NCI-H524 (cell line): ENCODE measurements at regions not wholly inside any gene's neighbourhood (a gene's known extent, or its start where the extent isn't known, plus 50 kb on each side); places are given as distances from the start of the nearest gene placed in this dataset.
"Not testable (repeated sequence)": the region's sequence is repeated elsewhere in the genome, so short reads cannot be mapped to it uniquely, and the experiment has no call there.

Experiments used
- DNase-seq, 2 experiments: peaks; one replicate each; lab custom pipeline; 2025; lab: John Stamatoyannopoulos, UW

DNA sequence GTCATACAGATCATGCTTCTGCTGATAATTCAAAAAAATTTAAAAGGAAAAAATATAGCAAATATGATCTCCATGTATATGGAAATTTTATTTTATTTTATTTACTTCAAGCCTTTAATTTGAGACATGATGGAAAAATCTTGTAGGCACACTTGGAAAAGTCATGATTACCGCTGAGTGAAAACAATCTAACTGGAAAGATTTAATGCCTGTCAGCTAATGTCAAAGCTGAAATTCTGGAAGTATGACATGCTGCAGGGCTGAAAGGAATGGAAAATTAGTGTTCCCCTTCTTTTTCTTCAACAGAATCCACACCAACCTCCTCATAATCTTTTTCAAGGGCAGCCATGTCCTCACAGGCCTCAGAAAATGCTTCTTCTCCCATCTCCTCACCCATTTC is 58.2 kb downstream of the RPRM start:
- DNase-seq = no peak

DNA sequence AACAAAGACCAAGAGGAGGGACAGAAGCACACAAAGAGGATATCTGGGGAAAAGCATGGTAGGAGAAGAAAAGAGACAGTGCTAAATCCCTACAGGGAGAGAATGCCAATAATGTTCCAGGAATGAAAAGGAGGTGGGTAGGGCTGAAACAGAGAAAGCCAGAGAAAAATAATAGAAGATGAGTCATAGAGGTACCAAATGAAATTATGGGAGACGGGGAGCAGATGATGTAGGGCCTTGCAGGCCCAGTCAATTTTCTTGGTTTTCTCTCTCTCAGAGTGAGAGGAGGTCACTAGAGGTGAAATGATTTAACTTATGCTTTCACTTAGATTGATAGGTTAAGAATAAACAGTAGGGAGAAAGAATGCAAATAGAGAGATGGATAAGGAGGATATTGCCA is 61.5 kb downstream of the RPRM start:
- no peak for DNase-seq

DNA sequence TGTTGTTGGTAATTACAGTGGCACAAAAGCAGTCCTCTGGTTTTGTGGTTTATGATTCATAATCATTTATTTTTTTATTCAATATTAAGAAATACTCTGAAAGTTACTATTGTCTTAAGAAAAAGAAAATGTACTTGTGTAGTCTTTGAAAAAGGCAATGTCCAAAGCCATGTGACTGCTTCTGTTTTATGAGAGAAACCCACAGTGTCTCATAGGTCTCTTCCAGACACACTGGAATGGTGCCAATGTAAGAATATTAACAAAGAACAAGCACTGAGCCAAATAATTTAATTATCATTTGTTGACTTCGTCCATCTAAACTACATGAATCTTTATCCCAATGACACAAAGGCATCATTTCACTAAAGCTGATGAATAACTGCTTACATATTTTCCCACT is 62.5 kb downstream of the RPRM start:
- no peak for DNase-seq

DNA sequence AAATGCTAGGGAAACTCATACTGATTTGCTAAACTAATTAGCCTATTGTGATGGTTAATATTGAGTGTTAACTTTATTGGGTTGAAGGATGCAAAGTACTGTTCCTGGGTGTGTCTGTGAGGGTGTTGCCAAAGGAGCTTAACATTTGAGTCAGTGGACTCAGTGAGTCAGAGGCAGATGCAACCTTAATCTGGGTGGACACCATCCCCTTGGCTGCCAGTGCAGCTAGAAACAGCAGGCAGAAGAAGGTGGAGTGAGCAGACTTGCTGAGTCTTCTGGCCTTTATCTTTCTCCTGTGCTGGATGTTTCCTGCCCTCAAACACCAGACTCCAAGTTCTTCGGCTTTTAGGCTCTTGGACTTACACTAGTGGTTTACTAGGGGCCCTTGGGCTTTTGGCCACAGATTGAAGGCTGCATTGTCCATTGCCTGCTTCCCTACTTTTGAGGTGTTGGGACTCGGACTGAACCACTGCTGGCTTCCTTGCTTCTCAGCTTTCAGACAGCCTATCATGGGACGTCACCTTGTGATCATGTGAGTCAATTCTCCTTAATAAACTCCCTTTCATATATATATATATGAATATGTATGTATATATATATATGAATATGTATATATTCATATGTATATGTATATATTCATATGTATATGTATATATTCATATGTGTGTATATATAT is 69.7 kb downstream of the RPRM start:
- DNase-seq = no peak

DNA sequence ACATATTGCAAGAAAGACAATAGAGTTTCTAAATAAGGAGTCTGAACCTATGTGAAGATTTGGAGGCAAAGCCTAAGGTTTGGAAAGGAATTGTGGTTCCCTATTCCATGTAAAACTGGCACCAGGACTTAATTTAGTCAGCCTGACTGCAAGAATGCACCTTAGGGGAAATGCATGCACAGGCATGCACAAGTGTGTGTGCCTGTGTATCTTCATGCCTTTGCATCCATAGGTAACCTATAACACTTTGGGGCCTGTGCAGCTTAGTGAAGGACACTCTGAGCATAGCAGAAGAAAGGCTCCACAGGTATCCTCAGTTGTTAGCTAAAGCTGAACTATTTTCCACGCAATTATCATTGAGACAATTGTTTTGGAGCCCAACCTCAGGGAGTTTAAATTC is 73.4 kb downstream of the RPRM start:
- no peak for DNase-seq

DNA sequence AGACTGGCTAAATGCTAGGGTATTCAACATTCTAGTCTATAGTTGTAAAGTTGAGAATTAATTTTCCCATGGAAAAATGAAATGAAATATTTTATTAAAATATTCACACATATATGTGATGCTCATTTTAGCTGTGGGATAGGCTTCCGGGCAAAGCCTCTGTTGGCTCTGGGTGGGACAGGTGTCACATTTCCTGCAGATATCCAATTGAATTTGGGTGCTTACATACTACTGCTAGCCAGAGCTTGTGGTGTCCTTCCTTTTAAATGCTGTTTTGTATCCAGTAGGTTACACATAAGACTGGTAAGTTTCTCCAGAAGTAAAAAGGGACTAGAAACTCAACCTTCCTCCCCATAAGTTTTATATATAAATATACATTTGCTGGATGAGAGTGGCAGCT is 73.8 kb downstream of the RPRM start:
- DNase-seq = no peak

DNA sequence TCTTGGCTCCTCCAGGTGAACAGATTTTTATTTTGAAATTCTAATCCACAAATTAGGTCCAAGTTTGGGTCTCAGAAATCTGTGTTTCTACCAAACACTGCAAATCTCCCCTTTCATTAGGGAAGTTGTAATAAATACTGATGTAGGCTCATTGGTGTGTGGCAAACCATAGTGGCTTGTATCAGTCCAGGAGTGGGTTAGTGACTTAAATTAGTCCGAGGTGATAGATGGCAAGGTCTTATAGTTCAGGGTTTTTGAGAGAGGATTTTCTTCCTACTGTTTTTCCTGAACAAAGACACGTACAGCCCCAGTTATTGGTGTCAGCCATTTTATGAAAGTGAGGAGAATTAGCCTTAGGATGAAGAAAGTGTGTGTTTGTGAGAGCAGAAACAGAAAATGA is 74.6 kb downstream of the RPRM start:
- no peak for DNase-seq

DNA sequence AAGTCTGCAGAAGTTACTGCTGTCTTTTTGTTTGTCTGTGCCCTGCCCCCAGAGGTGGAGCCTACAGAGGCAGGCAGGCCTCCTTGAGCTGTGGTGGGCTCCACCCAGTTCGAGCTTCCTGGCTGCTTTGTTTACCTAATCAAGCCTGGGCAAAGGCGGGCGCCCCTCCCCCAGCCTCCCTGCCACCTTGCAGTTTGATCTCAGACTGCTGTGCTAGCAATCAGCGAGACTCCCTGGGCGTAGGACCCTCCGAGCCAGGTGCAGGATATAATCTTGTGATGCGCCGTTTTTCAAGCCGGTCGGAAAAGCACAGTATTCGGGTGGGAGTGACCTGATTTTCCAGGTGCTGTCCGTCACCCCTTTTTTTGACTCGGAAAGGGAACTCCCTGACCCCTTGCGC is 75.2 kb downstream of the RPRM start:
- not testable (repeated sequence) for DNase-seq

DNA sequence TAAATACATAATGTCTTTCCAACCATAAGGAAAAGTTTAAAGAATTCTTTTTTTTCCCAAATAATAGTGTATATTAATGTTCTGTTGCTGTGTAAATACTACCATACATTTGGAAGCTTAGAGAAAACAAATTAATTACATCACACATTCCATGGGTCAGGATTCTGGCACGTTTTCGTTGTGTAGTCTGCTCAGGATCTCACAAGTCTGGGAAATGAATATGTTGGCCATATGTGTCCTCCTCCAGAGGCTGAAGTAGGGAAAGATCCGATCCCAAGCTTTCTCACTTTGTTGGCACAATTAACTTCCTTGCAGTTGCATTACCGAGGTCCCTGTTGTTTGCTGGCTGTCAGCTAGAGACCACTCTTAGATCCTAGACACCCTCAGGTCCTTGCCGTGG is 83.9 kb downstream of the RPRM start:
- no peak for DNase-seq

DNA sequence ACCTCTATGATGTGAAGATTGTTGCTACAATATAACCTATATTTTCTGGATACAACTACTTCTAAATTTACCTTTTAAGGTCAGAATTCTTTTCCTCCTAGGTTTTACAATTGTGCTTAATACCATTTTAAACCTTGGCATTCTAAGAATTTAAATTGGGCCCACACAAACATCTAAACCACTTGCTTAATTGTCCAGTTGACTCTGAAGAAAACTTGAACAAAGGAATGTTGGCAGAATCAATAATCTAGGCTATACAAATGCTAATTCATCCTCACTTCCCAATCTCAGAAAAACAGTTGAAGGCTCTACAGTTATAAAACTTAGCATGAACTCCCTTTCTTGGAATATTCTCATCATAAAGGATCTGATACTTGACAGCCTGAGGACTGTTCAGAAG is 84.3 kb downstream of the RPRM start:
- DNase-seq = no peak

DNA sequence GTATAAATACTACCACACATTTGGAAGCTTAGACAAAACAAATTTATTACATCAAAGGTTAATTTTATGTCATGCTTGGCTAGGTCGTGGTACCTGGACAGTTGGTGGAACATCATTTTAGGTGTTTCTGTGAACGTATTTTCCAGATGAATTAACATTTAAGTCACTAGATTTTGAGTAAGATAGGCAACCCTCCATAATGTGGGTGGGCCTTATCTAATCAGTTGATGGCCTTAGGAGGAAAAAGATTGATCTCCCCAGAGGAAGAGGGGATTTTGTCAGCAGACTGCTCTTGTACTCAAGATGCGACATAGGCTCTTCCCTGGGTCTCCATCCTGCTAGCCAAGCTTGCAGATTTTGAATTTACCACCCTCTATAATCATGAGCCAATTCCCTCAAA is 85.0 kb downstream of the RPRM start:
- no peak for DNase-seq

DNA sequence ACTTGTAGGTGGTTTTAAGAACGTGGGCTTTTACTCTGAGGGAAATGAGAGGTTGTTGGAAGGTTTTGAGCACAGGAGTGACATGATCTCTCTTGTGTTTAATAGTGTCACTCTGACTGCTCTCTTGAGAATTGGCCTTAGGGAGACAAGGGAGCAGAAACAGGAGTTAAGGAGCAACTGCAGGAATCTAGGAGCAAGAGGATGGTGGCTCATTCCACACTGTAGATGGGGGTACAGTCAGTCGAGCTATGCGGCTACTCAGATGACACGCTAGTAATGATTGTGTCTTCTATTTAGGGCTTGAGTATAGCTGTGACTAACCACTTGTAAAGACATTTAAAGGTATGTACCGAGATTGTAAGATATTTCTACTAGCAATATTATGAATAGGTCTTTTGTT is 87.4 kb downstream of the RPRM start:
- DNase-seq = no peak

DNA sequence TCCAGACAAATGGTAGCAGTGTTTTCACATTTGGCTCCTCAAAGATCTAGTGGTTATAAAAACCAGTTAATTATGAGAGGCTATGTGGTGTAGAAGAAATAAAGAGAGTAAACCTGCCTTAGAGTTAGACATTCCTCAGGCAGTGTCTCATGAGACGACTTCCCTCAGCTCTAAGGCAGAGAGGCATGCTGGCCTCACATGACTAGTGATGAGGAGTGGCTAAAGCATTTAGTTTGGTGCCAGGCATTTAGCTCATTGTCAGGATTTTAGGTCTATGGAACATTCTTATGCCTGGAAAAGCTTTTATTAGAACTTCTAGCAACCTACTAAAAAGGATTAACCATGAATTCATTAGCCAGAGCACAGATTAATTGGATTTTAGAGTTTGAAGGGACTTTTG is 90.3 kb downstream of the RPRM start:
- no peak for DNase-seq

DNA sequence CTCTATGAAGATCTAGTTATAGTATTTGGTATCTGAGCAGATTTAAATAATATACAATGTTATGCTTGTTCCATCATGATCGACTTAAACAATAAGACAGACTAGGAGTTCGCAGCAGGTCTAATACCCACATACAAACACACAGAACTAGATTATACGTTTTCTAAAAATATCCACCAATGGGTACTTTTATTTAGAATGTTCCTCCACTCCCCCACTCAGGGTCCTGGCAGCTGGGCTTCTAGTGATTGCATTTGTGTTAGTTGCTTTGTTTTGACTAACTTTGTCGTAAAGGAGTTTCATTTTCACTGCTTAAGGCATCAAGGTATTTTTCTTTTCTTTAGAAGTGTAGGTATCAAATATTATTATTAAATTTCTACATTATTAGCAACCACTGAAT is 91.4 kb downstream of the RPRM start:
- no peak for DNase-seq

DNA sequence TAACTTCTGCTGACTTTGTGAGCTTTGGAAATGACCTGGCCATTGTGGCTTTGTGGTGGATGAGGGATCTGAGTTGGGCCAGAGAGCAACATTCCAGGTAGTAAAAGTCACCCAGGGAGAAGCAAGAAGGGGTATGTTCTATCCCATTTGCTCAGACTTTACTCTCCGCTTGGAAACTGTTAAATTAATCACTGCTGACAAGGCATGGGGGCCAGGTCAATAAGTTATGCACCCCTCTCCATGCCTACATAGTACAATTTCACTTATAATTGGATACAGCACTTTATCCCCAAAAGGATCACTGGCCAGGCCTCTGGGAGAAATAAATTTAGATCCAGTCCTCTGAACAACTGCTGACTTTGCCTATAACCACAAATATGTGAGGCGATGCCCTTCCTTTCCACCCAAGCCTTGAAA is 92.1 kb downstream of the RPRM start:
- DNase-seq = no peak

DNA sequence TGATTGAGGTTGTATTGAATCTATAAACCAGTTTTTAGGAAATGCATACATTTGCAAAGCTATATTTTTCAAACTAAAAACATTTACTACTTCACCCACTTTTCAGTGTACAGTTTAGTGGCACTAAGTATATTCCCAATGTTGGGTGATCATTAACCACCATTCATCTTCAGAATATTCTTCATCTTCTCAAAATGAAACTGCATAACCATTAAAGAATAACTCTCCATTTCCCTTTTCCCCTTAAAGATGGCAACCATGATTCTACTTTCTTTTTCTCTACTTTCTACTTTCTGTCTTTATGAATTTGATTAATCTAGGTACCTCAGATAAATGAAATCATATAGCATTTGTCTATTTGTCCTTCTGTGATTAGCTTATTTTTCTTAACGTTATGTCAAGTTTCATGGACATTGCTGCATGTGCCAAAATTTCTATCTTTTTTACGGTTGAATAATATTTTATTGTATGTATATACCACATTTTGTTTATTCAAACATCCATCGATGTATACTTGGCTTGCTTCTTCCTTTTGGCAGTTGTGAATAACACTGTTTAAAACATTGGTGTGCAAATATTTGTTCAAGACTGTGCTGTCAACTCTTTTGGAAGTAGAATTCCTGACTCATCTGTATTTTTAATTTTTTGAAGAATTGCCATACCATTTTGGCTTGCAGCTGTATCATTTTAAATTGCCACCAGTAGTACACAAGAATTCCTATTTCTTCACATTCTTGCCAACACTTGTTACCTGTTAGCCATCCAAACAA is 104.9 kb downstream of the RPRM start:
- no peak for DNase-seq

DNA sequence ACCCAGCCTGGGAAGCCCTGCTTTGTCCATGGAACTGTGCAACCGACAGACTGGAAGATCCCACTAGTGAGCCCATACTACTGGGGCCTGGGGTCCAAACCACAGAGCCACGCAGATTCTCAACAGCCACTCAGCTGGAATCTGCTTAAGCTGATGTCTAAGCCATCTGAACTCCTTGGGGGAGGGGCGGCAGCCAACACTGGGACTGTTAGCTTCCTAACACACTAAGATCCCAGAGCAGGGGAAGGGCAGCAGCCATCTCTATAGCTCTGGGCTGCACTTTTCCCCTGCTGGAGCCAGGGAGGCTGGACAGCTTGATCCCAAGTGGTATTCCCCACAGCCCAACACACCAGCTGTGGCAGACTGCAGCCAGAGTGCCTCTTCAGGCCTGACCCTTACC is 118.3 kb downstream of the RPRM start:
- peak; percentile 21 to 45 for DNase-seq

DNA sequence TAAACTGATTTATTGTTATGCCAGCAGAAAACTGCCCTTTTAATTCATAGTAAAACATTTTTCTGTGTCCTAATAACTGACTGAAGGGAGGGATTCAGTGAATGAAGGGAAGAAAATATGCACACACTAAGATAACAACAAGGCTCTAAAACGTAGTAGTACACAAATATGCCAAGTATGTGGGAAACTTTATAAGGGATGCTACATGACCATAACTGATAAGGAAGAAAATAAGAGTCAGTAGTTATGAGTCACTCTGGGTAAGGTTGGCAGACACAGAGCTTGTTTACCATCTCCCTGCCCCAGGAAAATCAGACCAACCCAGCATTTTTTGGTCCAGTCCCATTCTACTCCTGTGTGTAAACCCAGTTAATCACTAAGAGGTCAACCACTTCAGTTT is 124.2 kb downstream of the RPRM start:
- no peak for DNase-seq

DNA sequence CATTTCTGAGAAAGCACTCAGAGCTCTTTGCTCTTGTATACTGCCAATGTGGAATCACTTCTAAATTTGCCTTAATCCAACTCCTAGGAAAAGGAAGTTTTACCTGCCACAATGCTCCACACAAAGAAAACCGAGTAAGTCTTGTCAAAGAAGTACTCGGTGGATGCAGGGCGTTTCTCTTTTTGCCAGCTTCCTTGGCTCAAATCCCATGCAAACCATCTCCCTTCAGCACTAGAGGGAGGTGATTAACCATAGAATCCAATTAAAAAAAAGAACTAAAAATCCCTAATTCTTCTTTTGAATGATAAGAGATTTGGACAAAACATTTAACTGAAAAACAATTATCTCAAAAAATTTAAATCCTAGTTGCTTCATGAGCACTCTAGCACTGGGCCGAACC is 129.0 kb downstream of the RPRM start:
- DNase-seq = no peak

DNA sequence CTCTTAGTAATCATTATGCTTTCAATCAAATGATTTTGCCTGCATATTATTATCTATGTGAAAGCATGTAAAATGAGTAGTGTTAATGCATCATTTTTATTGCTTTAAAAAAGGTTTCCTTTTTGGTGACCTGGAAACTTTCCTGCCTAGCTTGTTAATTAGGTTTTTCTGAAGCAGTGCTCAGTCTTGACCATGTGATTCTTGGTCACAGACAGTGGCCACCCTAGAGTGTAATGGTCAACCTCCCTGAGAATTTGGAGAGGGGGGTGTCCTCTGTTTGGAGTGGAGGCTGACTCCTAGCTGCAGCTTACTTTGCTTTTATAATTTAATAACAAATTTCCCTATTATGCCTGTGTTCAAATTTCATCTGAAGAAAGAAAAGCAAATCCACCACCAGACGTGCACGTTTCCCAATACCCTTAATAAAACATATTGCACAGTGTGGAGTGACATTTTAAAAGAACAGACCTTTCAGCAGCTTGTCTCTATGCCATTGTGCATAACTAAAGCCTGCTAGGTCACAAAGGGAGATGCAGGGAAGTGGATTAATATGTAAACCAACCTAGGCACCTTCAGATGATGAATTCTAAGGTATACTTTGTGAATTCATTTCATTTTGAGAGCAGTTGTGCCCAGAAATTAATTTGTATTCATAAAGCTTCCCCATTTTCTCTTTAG is 130.6 kb downstream of the RPRM start:
- no peak for DNase-seq

DNA sequence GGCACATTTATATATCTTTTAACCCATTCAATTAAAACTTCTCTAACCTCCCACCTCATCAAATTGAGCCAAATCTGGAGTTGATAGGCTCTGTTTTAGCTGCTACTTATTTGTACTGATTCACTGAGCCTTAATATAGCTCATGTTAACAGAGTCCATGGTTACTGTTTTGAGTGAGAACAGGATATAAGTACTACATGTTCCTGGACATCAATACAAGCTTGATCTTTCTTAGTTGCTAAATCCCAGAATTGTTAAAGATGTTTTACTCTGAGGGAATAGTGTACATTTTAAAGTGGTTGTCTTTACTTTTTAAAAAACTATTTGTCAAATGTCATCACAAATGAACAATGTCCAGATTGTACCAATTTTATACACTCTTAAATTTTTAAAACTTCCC is 157.7 kb downstream of the RPRM start:
- no peak for DNase-seq

DNA sequence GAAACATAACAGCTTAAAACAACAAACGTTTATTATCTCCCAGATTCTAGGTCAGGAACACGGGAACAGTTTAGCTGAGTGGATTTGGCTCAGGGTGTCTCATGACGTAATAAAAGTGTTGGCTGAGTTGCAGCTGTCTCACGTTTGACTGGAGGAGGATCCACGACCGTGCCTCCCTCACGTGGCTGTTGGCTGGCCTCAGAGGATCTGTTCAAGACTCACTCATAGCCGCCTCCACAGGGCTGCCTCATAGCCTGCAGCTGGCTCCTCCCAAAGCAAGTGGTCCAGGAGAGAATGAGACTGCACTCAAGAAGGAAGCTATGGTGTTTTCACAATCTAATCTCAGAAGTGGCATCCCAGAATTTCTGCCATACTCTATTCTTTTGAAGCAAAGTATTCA is 167.1 kb downstream of the RPRM start:
- DNase-seq = no peak

DNA sequence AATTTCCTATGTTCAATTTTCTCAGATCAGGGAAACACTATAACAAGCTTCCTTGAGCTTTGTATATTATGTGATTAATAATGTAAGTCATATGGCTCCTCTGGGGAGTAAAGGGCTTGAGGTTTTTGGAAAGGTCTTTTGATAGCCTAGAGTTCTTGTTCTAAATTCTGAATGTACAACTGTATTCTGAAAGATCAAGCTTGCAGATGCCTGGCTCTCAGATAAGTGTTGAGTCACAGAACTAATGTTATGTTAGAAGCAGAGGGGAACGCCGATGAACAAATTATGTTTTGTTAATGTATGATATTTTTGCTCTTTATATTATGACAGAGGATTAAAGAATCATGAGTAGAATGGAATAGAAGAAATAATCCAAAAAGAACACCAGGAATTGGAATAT is 170.1 kb downstream of the RPRM start:
- DNase-seq = no peak
